RCC 7860 (cell line): ENCODE measurements at regions not wholly inside any gene's neighbourhood (a gene's known extent, or its start where the extent isn't known, plus 50 kb on each side); places are given as distances from the start of the nearest gene placed in this dataset.
"Not testable (repeated sequence)": the region's sequence is repeated elsewhere in the genome, so short reads cannot be mapped to it uniquely, and the experiment has no call there.

Source experiments
- DNase-seq: peaks from one replicate; pipeline ENCODE4 v3.0.0-alpha.2; 2015; ENCODE audit warnings: low spot score
- FAIRE-seq: peaks from 2 replicates; lab custom pipeline; 2012; peaks lifted over from hg19 to GRCh38; lab: Jason Lieb, UNC

DNA sequence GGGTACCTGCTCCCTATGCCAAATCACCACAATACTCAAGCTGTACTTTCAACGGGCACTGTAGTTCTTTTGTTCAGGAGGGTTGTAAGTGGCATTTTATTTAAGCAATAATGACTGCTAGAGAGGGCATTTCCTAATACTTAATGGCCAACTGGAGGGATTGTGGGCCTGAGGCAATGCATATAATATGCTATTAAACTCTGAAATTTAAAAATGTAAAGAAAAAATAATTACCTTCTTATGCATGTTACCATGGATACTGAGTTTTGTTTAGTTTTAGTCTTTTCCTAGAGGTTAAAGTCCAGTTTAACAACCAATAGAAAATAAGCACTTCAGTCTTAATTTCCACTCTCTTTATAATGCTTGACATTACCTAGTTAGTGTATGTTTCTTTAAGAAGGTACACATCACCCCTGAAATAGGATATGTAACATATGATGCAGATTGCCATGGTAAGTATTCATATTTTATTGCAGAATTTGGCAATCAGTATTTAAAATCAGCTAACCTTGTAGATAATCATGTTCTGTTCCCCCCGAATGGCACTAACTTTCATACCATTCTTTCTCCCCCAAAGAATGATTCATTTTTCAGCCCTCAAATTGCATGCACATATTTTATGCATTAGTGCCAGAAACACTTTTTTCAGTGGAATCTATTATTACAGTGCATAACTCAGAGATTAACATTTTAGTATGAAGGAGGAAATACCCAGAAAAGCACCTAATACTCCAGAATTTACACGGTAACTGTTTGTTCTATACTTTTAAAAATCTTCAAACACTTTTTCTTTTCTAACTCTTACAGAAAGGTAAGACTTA is 90.3 kb upstream of the ZNF438 start:
- DNase-seq = no peak
- FAIRE-seq = no peak

DNA sequence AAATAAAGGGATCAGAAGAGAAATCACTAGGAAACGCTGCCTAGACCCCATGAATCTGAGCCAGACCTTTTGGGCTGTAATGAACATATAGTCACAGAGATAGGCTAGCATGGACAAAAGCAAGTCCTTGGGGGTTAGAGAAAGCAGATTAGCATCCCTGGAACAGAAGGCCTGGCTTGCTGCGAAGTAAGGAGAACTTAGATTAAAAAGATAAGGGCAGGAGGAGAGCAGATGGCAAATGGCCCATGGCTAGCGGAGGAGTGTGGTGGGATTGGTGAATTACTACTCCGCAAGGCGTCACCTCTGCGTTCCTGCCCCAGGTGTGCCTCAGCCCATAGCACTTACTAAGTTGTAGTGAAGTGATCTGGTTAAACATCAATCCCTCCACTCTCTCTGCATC is 92.3 kb upstream of the ZNF438 start:
- FAIRE-seq (no peak), DNase-seq (no peak)

DNA sequence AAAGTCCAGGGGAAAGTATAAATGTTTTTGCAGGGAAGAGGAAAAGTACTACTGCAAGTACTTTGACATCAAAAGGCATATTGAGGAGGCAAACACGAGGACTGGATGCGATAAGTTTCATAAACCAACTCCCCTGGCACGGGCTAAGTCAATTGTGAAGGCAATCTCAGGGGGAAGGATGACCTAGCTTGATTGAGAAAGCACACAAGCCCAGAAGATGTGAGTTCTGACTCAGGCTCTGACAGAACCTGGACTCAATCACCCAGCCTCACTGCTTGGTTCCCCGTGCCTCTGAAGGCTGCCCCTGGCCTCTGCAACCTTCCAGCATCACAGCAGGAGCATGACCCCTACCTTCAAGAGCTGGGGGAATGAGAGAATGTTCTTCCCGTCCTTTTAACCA is 93.2 kb upstream of the ZNF438 start:
- DNase-seq (no peak), FAIRE-seq (no peak)

DNA sequence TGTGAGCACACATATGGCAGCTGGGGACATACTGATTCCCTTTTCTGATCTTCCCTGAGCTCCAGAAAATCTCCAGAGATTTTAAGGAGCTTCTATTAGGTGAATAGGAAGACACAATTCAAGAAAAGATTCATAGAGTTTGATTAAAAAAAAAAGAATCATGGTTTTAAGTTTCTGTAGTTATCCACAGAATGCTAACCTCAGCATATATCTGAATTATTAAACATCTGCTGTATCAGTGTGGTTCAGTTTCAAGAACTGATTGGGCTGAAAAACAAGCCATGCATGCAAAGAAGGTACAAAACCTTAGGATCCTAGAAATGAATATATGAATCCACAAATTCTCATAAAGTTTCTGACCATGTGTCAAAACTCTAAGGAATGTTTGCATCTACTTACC is 94.1 kb upstream of the ZNF438 start:
- DNase-seq = no peak
- no peak for FAIRE-seq

DNA sequence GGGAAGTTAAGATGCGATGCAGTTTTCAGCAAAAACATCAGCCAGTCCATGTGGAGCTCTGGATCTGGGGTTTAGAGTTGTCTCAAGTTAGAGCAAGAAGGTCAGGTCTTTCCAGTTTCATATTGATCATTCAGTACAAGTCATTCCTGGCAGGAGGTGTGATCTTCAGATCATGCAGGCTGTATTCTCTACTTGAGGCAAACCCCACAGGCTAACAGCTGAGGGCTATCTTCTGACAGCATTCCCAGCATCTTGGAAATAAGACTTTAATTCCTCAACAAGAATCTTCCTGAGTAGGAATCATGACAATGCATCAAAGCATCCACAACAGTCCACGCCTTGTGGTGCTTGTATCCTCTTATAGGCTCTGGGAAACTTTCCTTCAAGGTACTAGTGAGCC is 94.9 kb upstream of the ZNF438 start:
- FAIRE-seq (no peak), DNase-seq (no peak)

DNA sequence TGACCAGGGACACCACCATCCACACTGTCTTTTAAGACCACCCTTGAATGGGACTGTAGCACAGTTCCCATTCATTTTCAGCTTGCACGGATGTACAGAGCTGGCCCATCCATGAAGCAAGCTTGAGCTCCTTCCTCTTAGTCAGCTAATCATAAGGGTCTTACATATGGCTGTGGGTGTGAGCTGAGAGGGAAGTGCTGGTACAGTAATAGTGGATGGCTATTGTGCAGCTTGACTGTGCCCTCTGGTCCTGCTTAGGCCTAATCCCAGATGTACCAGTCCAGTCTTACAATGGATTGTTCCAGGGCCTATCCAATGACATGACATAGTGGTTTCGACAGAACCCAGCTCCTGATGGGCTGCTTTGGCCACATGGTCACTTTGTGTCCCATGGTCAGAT is 96.9 kb upstream of the ZNF438 start:
- DNase-seq (no peak), FAIRE-seq (no peak)

DNA sequence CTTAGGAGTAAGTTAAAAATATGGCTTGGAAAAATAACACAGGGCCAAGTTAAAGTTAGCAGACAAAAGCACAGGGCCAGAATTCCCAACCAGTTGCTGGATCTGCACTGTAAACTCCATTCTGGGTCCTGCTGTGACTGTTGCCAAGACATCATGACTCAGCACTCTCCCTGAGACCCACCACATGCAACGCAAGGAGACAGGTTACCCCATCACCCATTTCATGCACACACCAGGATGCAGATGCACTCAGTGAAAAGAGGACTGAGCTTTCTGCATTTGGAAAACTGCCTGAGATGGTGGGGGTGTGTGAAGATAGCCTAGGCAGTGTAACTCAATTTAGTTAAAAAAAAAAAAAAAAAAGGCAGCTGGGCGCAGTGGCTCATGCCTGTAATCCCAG is 97.6 kb upstream of the ZNF438 start:
- FAIRE-seq = no peak
- DNase-seq = peak; percentile 60

DNA sequence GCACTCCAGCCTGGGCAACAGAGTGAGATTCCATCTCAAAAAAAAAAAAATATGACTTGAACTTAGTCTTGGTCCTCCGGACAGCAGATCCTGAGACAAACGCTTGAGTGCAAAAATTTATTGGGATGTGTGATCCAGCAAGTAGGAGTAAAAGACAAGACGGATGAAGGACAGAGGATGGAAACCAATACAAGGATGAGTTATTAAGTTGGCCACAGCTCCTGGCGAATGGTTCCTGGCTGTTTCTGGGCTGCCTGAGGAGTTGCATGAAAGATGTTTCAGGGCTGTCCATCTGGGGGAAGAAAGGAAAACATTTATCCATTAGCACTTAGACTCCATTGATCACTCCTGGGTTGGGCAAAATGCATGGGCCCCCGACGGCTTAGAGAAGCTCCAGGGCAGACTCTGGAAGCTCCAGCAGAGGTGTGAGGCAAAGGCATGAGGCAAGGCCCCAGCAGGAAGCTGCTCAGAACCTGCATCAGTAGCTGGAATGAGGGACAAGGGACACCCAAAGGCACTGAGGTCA is 98.3 kb upstream of the ZNF438 start:
- DNase-seq (no peak), FAIRE-seq (no peak)

DNA sequence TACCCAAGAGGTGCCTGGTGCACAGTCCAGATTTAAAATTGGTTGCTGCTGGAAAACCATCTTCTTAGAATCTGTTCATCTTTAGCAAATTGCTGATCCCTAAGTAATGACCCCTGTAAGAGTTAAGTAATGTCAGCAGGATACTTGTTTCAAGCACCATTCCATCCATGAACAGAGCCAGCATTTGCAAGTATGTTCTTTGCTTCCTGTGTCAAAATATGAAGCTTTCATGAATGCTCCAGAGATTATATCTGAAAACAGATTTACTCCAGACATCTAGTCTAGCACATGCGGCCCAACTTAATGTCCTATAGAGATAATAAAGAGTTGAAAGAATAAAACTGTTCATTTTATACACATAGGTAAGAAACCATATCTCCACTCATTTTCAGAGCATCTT is 98.7 kb upstream of the ZNF438 start:
- DNase-seq (no peak), FAIRE-seq (no peak)

DNA sequence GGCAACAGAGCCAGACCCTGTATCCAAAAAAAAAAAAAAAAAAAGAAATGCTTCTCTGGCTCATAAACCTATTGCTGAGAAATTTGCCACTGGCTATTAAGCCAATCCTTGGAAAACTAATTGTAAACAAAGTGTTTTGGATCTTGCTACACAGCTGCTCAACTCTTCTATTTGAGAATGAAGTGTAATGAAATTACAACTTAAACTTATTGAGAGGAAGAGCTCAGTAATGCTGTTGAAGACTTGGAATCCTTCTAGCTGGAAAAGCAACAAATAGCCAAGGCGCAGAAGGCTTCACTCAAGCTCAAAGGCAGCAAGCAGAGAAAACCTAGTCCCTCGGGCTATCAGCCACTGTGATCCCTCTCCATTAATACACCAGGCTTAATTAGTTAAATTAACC is 99.6 kb upstream of the ZNF438 start:
- DNase-seq (no peak), FAIRE-seq (no peak)

DNA sequence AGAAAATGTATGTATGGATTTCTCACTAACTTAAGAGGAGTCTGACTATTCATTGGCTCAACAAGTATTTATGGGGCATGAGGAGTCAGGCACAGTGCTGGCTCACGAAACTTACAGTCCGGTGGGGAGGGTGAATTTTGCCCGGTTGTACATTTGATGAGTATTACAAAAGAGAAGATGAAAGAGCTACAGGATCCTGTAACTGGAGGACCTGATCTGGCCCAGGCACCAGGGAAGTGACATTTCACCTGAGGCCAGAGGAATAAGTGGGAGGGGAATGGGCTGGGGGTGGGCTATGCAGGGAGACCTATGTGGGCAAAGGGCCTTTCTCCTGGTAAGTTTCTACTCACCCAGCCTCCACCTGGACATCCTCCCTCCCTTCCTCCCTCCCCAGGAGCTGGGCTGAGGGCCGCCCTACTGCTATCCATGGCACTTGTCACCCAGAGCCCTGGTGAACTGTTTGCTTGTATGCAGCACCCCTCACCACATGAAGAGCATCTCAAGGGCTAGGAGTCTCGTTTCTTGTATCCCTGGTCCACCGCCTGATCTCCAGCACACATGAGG is 101.1 kb upstream of the ZNF438 start:
- FAIRE-seq (no peak), DNase-seq (no peak)

DNA sequence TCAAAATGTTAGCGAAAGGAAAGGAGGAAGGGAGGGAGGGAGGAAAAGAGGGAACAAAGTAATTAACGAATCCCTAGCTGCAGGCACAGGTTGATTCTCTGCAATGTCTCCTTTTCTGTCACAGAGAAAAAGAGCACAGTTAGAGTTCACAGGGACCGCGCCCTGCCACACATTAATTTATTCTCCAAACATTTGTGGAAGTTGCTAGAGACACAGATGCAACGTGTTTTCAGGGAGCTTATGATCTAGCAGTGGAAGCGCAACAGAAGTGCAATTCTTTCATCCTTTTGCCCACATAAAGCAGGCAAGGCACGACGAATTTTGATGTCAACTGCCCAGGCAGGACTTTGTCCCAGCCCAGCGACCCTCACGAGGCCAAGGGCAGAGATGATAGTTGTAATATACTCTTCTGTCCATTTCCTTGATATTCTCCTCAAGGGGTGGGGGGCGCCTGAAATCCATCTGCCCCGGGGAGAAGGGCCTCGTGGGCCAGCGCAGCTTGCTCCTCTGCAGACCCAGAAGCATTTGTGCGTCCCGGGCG is 101.7 kb upstream of the ZNF438 start:
- no peak for FAIRE-seq
- DNase-seq = no peak

DNA sequence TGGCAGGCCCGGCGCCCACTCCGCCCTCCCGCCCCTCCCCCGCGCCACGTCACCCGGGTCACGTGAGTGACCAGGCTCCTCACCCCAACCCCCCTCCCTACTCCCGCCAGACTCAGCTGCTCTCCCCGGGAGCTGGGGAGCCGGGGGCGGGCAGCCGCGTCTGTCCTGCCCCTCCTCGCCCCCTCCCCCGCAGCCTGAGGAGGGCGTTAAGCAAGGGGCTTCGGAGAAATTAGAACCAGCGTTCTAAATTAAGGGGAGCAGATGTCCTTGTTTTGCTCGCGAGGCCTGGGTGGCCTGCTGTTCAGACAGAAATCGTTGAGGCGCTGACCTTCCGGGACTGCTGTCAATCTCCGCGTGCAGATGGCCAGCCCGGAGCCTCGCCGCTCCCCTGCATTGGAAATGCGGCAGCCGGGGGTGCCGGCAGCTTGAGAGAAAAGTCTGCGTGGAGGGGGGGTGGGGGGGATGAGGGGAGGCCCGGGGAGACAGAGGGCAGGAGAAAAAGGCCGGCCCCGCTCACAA is 102.2 kb upstream of the ZNF438 start:
- no peak for FAIRE-seq
- no peak for DNase-seq

DNA sequence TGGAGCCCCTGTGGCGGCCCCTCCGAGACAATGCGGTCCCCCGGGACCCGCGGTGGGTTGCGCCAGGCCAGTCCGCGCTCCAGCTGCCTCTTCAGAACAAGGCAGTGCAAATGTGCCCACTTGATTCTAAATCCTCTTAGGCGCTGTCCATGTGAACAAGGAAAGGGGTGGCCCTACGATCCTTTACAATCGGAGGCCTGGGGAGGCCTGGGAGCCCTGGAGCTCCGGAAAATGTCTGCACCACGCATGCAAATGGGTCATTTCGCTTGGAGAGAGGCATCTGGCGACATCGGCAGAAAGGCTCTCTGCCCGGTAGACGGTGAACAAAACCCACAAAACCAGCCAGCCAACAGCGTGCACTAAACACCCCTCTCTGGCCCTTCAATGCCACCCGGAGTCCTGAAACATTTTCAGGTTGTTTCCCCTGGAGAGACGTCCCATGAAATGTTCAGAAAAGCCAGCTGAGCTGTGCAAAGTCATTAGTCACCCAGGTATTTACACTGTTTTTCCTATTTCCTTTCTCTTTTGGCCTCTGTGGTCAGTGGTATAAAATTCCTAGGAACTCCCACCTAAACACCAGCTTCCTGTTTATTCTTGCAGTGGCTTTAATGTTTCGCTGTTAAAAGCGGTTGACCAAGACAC is 102.8 kb upstream of the ZNF438 start:
- FAIRE-seq = peak; percentile 69
- DNase-seq = peak; percentile 79

DNA sequence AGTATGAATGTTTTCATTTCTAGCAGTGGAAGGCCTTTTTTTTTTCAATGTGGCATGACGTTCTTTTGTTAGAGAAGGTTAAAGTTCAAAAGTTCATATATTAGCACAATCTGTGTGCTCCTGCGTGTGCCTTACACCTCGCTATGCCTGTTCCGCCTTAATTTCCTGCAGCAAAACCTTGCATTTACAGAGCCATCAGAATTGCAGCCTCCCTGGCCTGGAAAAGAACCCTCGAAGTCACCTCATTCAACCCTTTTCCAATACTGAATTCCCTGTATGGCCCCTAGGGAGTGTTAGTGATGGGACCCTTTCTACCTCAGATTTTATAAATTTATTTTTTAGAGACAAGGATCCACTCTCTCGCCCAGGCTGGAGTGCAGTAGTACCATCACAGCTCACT is 103.5 kb upstream of the ZNF438 start:
- FAIRE-seq = no peak
- no peak for DNase-seq

DNA sequence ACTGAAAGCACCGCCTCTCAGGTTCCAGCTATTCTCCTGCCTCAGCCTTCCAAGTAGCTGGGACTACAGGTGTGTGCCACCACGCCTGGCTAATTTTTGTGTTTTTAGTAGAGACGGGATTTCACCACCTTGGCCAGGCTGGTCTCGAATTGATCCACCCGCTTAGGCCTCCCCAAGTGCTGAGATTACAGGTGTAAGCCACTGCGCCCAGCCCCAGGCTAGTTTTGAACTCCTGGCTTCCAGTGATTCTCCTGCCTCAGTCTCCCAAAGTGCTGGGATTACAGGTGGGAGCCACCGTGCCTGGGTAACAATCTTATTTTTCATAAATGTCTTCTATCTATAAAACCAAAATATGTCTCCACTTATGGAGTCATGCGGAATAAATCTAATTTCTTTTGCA is 104.1 kb upstream of the ZNF438 start:
- not testable (repeated sequence) for FAIRE-seq, DNase-seq

DNA sequence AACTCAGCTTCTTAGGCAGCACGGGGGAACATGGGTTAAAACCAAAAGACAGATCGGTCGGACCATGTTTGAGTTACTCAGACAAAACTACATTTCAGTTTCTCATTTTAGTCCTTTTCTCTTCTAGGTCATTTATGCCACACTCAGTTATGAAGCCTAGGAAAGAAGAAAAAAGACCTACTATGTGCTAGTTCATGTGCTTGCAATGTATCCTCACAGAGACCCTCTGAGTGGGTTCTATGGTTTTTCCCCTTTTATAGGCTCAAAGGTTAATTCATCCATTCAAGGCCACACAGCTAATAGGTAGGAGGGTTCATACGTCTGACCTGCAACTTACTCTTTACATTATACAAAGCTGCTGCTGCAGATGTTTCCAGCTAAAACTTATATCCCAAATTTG is 104.7 kb upstream of the ZNF438 start:
- FAIRE-seq (no peak), DNase-seq (no peak)

DNA sequence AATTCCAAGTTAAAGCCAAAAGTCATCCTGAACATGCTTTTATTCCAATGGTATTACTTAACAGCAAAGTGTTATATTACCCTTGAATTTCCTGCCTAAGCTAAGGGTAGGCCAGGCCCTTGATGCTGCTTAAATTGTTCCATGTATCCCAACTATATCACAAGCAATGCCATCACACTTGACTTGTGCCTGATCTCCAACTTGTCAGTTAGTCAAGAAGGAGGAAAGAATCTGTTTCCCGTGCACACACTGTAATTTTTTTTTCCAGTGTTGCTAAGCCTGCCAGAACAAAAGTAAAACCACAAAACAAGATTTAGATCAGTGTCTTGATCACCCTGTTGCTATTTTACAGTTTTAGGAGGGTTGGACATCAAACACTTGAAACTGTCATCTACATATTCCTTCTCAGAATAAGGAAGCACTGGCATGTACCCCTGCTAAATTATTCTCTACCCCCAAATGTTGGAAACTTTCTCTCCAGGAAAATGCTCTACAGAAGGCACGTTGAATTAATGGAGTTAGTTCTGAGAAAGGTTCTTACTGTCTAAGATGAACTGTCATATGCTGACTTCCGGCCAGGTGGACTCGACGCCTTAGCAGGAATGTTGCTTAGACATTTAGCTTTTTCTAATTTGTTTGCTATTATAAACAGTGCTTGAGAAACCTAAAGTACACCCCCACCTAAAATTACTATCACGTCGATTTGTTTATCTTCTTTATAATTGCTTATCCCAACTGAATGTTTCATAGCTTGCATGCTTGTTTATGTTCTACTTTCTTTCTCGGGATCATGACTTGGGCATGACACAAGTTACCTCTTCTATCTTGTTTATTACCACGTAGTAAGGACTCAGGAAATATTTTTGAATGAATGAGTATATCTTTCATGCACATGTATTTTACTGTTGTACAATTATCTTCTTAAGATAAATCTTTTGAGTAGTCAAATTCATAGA is 105.5 kb upstream of the ZNF438 start:
- DNase-seq = no peak

DNA sequence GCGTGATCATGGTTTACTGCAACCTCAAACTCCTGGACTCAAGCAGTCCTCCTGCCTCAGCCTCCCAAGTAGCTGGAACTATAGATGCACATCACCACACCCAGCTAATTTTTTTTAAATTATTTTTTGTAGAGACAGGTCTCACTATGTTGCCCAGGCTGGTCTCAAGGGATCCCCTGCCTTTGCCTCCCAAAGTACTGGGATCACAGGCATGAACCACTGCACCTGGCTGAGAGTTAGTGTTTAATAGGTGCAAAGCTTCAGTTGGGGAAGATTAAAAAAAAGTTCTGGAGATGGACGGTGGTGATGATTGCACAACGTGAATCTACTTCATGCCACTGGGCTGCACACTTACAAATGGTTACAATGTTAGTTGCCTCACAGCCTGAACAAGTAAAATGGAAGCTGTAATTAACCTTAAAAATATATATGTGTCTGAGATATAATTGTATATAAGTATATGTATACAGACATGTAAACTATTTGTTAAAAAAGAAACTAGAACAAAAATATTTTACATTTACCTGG is 106.4 kb upstream of the ZNF438 start:
- no peak for DNase-seq
- FAIRE-seq = no peak

More for the DNA sequence above, 105.5 kb upstream of the ZNF438 start:
- FAIRE-seq = no peak

DNA sequence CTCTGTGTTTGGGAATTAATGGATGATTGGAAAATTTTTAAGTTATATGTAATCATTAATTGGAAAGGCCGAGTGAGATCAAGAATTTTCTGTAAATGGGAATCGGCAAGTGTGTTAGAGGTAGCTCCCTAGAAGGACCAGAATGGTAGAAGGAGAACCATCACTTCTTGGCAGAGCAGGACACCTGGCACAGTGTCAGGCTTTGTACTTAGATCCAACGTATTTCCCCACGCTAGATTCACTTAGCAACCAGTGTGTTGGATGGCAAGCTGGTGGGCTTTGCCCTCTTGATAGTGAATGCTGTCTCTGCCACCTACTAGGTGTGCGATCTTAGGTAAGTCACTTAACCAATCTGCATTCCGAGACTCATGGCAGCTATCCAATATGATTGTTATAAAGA is 107.8 kb upstream of the ZNF438 start:
- FAIRE-seq (no peak), DNase-seq (no peak)
